ENCODE measurements at regions not wholly inside any gene's neighbourhood (a gene's known extent, or its start where the extent isn't known, plus 50 kb on each side); places are given as distances from the start of the nearest gene placed in this dataset.

- DNase-seq (ENCODE audit: low read depth): no peak
These were observed 228.9 kb downstream of the TTC8 start for GRCh38 chr14:89053303-89053702.

GRCh38 chr14:89056394-89056793 lies 231.9 kb downstream of the TTC8 start:
- no peak for TF ChIP-seq CTCF (IDR thresholded peaks at IDR 0.05; ENCODE audit: low read length, missing control alignments)
- no peak overlapping the region for H3K4me3 ChIP-seq (replicated peaks; ENCODE audit: low read depth, low read length)
- DNase-seq (ENCODE audit: low read depth): no peak

More at GRCh38 chr14:89053303-89053702, 228.9 kb downstream of the TTC8 start:
- no peak overlapping the region for H3K4me3 ChIP-seq (replicated peaks; ENCODE audit: low read depth, low read length)
- no peak for TF ChIP-seq CTCF (IDR thresholded peaks at IDR 0.05; ENCODE audit: low read length, missing control alignments)

DNA sequence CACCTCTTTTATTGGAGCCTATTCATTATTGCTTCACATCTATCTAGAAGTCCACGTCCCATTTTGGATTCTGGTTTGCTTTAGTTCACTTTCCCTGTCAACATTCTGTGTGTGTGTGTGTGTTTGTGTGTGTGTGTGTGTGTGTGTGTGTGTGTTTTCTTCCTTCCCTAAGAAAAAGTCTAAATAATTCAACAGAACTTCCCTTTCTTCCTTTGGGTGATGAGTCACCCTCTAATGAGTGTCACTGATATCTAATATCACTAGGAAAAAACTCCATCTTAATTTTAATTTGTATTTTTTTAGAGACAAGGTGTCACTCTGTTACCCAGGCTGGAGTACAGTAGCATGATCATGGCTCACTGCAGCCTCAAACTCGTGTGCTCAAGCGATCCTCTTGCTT lies 234.2 kb downstream of the TTC8 start:
- no peak for DNase-seq (ENCODE audit: low read depth)
- no peak for TF ChIP-seq CTCF (IDR thresholded peaks at IDR 0.05; ENCODE audit: low read length, missing control alignments)

GRCh38 chr14:89060191-89060590 lies 235.7 kb downstream of the TTC8 start:
- no peak for TF ChIP-seq CTCF (IDR thresholded peaks at IDR 0.05; ENCODE audit: low read length, missing control alignments)
- no peak overlapping the region for H3K4me3 ChIP-seq (replicated peaks; ENCODE audit: low read depth, low read length)
- peak; percentile 6 for DNase-seq (ENCODE audit: low read depth)

More for the DNA sequence above, 234.2 kb downstream of the TTC8 start:
- H3K4me3 ChIP-seq (replicated peaks; ENCODE audit: low read depth, low read length): no peak overlapping the region

- DNase-seq (ENCODE audit: low read depth): no peak
- no peak for TF ChIP-seq CTCF (IDR thresholded peaks at IDR 0.05; ENCODE audit: low read length, missing control alignments)
- H3K4me3 ChIP-seq (replicated peaks; ENCODE audit: low read depth, low read length): no peak overlapping the region
These were observed 237.2 kb downstream of the TTC8 start for GRCh38 chr14:89061696-89062095.

DNA sequence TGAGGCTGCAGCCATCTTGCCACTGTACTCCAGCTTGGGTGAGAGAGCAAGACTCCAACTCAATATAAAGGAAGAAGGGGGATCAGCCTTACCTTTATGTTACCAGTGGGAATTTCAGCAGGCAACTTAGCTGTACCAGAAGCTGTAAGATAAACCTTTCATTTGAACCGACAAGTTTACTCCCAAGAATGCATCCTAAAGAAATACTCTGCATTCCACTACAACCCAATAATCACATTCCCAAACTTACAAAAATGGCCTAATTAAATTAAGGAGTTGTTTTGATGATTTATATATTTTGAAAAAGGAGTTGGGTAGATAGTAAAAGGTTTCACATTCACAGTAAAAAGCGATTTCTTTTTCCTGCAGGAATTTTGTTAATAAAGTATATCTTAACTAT lies 241.4 kb downstream of the TTC8 start:
- no peak for TF ChIP-seq CTCF (IDR thresholded peaks at IDR 0.05; ENCODE audit: low read length, missing control alignments)
- H3K4me3 ChIP-seq (replicated peaks; ENCODE audit: low read depth, low read length): no peak overlapping the region

DNA sequence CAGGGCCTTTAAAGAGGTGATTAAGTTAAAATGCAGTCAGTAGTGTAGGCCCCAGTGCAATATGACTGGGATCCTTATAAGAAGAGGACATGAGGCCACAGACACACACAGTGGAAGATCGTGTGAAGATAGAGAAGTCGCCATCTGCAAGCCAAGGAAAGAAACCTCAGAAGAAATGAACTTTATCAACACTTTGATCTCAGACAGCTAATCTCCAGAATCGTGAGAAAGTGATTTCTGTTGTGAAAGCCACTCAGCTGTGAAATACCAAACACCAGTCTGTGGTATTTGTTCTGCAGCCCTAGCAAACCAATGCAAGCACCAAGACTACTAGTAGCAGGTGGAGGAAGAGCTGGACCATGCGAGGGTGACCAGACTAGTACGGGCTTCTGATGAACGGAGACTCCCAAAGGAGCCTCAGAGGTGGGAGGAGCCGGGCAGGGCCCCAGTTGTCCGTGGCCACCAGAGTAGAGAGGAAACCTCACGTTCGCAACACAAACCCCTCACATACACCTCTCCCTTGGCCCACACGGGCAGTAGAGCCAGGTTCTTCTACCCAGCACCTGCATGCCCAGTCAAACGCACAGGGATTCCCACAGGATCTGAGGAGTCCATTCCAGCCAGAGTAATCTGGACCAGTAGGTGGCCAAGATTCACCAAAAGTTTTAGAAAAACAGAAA lies 243.0 kb downstream of the TTC8 start:
- no peak for DNase-seq (ENCODE audit: low read depth)
- no peak for TF ChIP-seq CTCF (IDR thresholded peaks at IDR 0.05; ENCODE audit: low read length, missing control alignments)
- no peak overlapping the region for H3K4me3 ChIP-seq (replicated peaks; ENCODE audit: low read depth, low read length)

More for the DNA sequence above, 241.4 kb downstream of the TTC8 start:
- DNase-seq (ENCODE audit: low read depth): no peak

All from fibroblast of pulmonary artery (primary cell).